GM12891 (cell line): ENCODE measurements at regions not wholly inside any gene's neighbourhood (a gene's known extent, or its start where the extent isn't known, plus 50 kb on each side); places are given as distances from the start of the nearest gene placed in this dataset.

Experiments
- POLR2A ChIP-seq: IDR thresholded peaks from 2 replicates; pipeline ENCODE4 v1.6.1; 2011; ENCODE audit warnings: low read depth, low read length, control low read depth
- POLR2AphosphoS5 ChIP-seq: IDR thresholded peaks from 2 replicates; pipeline ENCODE4 v1.6.1; 2011; ENCODE audit warnings: low read depth, low read length, control low read depth
- POU2F2 ChIP-seq: IDR thresholded peaks from 2 replicates; pipeline ENCODE4 v1.6.1; 2011; ENCODE audit warnings: low read depth, mild to moderate bottlenecking, control low read depth, low read length, moderate library complexity

GRCh38 chr4:14888790-14889572, 113.3 kb upstream of the CPEB2 start:
- no peak for TF ChIP-seq POLR2A
- no peak for TF ChIP-seq POLR2AphosphoS5
- TF ChIP-seq POU2F2 = no peak
